ENCODE measurements at regions not wholly inside any gene's neighbourhood (a gene's known extent, or its start where the extent isn't known, plus 50 kb on each side); places are given as distances from the start of the nearest gene placed in this dataset.

GRCh38 chr18:42255908-42256765, 301.1 kb downstream of the PIK3C3 start:
- Histone ChIP-seq H3K4me3 (no peak overlapping the region), H3K4me1 (no peaks in the 10 kb centered on the region), H3K9me3 (peaks cover 0 to 13% (median 8%) of the 10 kb centered on the region in 4 donors), H3K36me3 (no peaks in the 10 kb centered on the region), H3K27ac (replicated peaks in 1 of 4) (no peak overlapping the region), H3K27me3 (no peaks in the 10 kb centered on the region)
- 86% methylated on average over 4 of the region's 5 CpGs for WGBS
- TF ChIP-seq POLR2A (IDR thresholded peaks at IDR 0.05; ENCODE audit: low read depth) (no peak), EP300 (IDR thresholded peaks at IDR 0.05) (no peak), POLR2AphosphoS5 (IDR thresholded peaks at IDR 0.05) (no peak), CTCF (IDR thresholded peaks at IDR 0.05) (no peak)
- intact Hi-C loops (cut with DNase I), result no loop called here
- no peak for DNase-seq (ENCODE audit: extremely low spot score)

GRCh38 chr18:42258301-42258965, 303.4 kb downstream of the PIK3C3 start:
- intact Hi-C loops (cut with DNase I), result no loop called here
- peaks cover 0 to 9% (median 6%) of the 10 kb centered on the region in 4 donors for H3K4me1 ChIP-seq
- H3K9me3 ChIP-seq, result peaks cover 0 to 13% (median 7%) of the 10 kb centered on the region in 4 donors
- H3K27me3 ChIP-seq, result no peaks in the 10 kb centered on the region
- H3K4me3 ChIP-seq, result no peak overlapping the region
- TF ChIP-seq POLR2A (IDR thresholded peaks at IDR 0.05; ENCODE audit: low read depth) (no peak), POLR2AphosphoS5 (IDR thresholded peaks at IDR 0.05) (no peak), CTCF (IDR thresholded peaks at IDR 0.05) (no peak), EP300 (IDR thresholded peaks at IDR 0.05) (no peak)
- DNase-seq (ENCODE audit: extremely low spot score), result no peak
- H3K36me3 ChIP-seq, result no peaks in the 10 kb centered on the region
- 75% methylated on average over 2 of the region's 2 CpGs for WGBS
- no peak overlapping the region for H3K27ac ChIP-seq (replicated peaks in 1 of 4)

GRCh38 chr18:42261731-42262130, 306.7 kb downstream of the PIK3C3 start:
- WGBS, result 89% methylated on average over 1 of the region's 1 CpG
- no peak for DNase-seq (ENCODE audit: extremely low spot score)
- intact Hi-C loops (cut with DNase I), result no loop called here
- no peaks in the 10 kb centered on the region for H3K36me3 ChIP-seq
- no peak overlapping the region for H3K4me3 ChIP-seq
- H3K27ac ChIP-seq (replicated peaks in 1 of 4), result no peak overlapping the region
- no peaks in the 10 kb centered on the region for H3K27me3 ChIP-seq
- TF ChIP-seq POLR2AphosphoS5 (IDR thresholded peaks at IDR 0.05), result no peak
- no peak for TF ChIP-seq EP300 (IDR thresholded peaks at IDR 0.05)
- no peak for TF ChIP-seq CTCF (IDR thresholded peaks at IDR 0.05)
- no peak for TF ChIP-seq POLR2A (IDR thresholded peaks at IDR 0.05; ENCODE audit: low read depth)
- no peaks in the 10 kb centered on the region for H3K9me3 ChIP-seq
- H3K4me1 ChIP-seq, result peaks cover 0 to 25% (median 23%) of the 10 kb centered on the region in 4 donors

GRCh38 chr18:42264497-42264896, 309.5 kb downstream of the PIK3C3 start:
- TF ChIP-seq CTCF (IDR thresholded peaks at IDR 0.05) (no peak), EP300 (IDR thresholded peaks at IDR 0.05) (no peak)
- no peaks in the 10 kb centered on the region for H3K27me3 ChIP-seq
- H3K9me3 ChIP-seq, result no peaks in the 10 kb centered on the region
- H3K36me3 ChIP-seq, result no peaks in the 10 kb centered on the region
- intact Hi-C loops (cut with DNase I), result no loop called here
- H3K27ac ChIP-seq (replicated peaks in 1 of 4), result peak overlapping the region in 3 of 4 donors; percentile 52 to 60 (median 53)
- no peak for DNase-seq (ENCODE audit: extremely low spot score)
- H3K4me1 ChIP-seq, result peaks cover 0 to 25% (median 23%) of the 10 kb centered on the region in 4 donors
- H3K4me3 ChIP-seq, result no peak overlapping the region
